T47D (cell line): ENCODE measurements at regions not wholly inside any gene's neighbourhood (a gene's known extent, or its start where the extent isn't known, plus 50 kb on each side); places are given as distances from the start of the nearest gene placed in this dataset.

ENCODE experiments used
- DNase-seq, 2 experiments: peaks; one replicate each; pipeline versions ENCODE4 v3.0.0 to v3.0.0-alpha.2; 2011 to 2012; ENCODE audit warnings: low read depth in 1 of 2, low spot score in 1 of 2
- JUND ChIP-seq: IDR thresholded peaks from 2 replicates; pipeline ENCODE4 v1.6.1; 2012; ENCODE audit warnings: low read depth
- in situ Hi-C: cut with HindIII; loops from 2 replicates; pipeline ENCODE4 v1.10.0; 2016; ENCODE audit warnings: low sequenced_read_pairs, low pct_unique_long_range_greater_than_20kb

DNA sequence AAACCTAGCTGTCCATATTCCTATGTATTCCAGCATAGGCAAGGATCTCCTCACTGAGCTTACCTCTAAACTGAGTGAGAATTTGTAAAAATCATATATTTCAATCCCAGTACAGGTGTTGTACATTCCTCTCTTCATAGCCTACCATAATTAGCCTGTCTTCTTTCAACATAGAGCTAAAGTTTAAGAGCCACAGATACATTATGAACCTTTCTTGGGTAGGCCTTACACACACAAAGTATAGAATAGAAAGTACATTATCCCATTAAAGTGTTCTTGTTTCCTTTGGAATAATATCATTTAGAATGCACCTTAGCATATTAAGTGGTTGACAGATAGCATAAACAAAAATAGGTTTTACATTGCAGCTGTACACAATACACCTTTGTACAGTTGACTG lies 282.1 kb upstream of the TMEM161B start:
- in situ Hi-C loops = no loop called here
- no peak for DNase-seq
- TF ChIP-seq JUND = no peak

GRCh38 chr5:88548136-88548805 lies 279.6 kb upstream of the TMEM161B start:
- TF ChIP-seq JUND = no peak
- in situ Hi-C loops = no loop called here
- no peak for DNase-seq

DNA sequence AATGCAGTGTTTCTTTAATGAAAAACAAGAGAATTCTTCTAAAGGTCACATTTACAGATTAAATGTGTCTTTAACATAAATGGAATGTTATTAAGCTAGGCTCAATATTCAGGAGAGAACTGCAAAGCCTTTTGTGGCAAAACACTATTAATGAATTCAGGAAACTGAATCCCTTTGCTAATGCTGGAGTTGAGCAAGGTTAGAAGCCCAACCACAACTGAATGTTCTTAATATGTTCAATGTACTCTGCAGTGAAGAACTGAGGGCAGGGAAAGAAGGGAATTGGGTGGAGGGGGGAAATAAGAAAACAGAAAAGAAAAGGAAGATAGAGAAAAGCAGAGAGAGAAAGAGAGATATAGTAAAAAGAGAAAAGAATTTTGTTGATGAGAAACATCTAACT lies 276.7 kb upstream of the TMEM161B start:
- in situ Hi-C loops = no loop called here

GRCh38 chr5:88544671-88545070 lies 276.0 kb upstream of the TMEM161B start:
- no peak for DNase-seq
- in situ Hi-C loops = no loop called here

More for the DNA sequence above, 276.7 kb upstream of the TMEM161B start:
- no peak for DNase-seq
- TF ChIP-seq JUND = no peak

DNA sequence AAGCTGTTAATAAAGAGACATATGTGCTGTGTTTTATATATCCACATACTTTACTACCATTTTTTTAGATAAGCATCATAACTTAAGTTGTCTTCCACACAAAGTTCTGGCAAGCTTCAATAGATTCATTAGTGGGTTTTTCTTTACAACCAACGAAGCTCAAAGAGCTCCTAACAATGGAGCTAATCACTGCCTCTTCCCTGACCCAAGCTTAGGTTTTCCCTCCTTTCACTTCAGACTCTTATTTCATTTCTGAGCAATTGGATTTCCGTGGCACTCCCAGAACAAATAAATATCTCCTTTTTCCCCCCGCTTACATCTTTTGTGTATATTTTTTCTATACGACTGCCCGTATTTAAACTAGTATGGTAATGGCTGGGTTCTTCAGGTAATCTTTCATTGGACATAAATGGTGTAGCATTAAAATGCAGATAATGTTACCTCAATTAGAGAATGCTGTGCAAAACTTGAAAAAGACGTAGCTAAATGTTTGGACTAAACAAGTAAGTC lies 275.5 kb upstream of the TMEM161B start:
- in situ Hi-C loops = no loop called here
- no peak for DNase-seq
- no peak for TF ChIP-seq JUND

More at GRCh38 chr5:88544671-88545070, 276.0 kb upstream of the TMEM161B start:
- TF ChIP-seq JUND = no peak

DNA sequence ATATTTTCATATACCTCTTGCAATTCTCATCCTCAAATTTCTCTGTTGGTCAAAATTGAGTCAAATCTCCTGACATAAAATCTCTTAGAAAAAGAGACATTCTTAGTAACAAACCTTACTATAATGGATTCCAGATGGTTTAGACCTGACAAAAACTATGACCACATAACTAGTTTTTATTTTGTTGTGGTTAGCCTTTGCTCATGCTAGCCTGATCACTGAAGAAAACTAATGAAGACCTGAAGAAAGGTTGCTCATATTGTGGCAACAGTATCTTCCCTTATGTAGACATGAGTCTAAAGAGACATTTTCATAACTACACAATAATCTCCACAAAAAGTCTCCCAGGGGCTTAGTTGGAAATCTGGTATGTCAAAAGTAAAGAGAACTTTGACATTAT lies 274.1 kb upstream of the TMEM161B start:
- in situ Hi-C loops = no loop called here
- no peak for TF ChIP-seq JUND
- DNase-seq = no peak

DNA sequence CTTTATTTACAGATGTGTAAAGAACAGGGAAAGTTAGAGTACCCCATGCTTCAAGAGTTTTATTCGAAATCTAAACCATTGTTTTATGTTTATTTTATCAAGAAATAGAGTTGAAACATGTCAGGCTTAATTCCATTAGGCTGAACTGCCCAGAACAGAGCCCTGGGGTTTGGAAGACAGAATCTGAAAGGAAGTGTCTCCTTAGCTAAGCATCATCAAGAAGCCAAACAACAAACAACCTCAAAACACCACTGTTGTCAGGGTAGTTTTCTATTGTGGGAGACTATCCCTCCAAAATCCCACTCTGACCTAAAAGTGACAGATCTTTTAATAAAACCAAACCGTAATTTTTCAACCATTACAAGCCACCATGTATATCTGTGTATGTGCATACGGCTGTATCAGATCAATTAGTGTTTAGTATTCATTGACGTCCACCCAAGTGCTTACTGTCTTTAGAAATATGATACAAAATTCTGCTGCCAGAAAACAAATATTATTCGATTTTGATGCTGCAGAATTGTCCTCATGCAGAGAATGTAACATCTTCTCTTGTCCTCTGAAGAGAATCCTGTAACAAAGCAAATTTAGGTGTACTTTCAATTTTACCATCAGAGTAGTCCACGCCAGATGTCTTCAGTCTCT lies 271.9 kb upstream of the TMEM161B start:
- no peak for TF ChIP-seq JUND
- no peak for DNase-seq
- in situ Hi-C loops = no loop called here

GRCh38 chr5:88539693-88540365 lies 271.2 kb upstream of the TMEM161B start:
- no peak for DNase-seq
- in situ Hi-C loops = no loop called here
- no peak for TF ChIP-seq JUND

GRCh38 chr5:88539026-88539425 lies 270.4 kb upstream of the TMEM161B start:
- no peak for DNase-seq
- no peak for TF ChIP-seq JUND
- in situ Hi-C loops = no loop called here

DNA sequence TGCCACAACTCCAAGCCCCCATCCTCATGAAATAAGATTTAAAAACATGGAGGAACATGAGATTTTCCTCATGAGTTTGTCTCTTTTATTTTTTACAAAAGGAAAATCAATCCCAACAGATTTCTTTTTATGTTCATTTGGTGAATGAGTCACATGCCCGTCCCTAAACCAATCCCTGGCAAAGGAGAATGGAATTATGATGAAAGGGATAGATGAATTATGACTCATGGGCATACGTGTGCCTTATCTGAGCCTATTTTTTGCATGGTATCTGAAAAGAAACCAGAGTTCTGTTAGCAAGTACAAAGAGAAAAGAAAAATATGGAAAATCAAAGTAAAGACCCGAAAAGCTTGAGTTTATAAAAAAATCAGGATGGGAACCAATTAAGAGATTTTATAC lies 267.5 kb upstream of the TMEM161B start:
- no peak for TF ChIP-seq JUND
- no peak for DNase-seq
- in situ Hi-C loops = no loop called here

GRCh38 chr5:88524941-88525340 lies 256.3 kb upstream of the TMEM161B start:
- no peak for TF ChIP-seq JUND
- in situ Hi-C loops = no loop called here

GRCh38 chr5:88519066-88519465 lies 250.4 kb upstream of the TMEM161B start:
- TF ChIP-seq JUND = no peak
- DNase-seq = no peak
- in situ Hi-C loops = no loop called here

More at GRCh38 chr5:88524941-88525340, 256.3 kb upstream of the TMEM161B start:
- no peak for DNase-seq
